ENCODE measurements at regions not wholly inside any gene's neighbourhood (a gene's known extent, or its start where the extent isn't known, plus 50 kb on each side); places are given as distances from the start of the nearest gene placed in this dataset.

DNA sequence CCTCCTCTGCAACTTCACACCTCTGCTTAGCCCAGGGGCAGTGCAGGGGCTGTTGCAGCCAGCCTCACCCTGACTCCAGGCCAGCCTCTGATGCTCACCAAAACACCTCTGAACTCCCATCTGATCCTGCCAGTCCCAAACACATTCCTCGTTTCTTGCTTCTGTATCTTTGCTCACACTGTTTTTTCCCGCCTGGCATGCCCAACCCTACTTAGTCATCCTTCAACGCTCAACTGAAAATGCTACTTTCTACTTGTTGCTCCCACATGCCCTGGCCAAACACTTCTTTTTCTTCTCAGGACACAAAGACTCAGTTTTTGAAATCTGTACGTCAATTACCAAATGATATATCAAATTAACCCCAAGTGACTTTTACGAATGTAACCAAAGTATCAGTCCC lies 140.8 kb upstream of the ZBED5 start:
- H2AFZ ChIP-seq: no peak overlapping the region
- no peak overlapping the region for H3K9ac ChIP-seq
- no peaks in the 10 kb centered on the region for H3K36me3 ChIP-seq (ENCODE audit: control insufficient read depth, insufficient read depth, low read length)
- H3K4me2 ChIP-seq (ENCODE audit: low read length): no peak overlapping the region
- no peaks in the 10 kb centered on the region for H3K27me3 ChIP-seq (ENCODE audit: control insufficient read depth, insufficient read depth, low read length)
- no peaks in the 10 kb centered on the region for H3K9me3 ChIP-seq (ENCODE audit: control insufficient read depth, low read length)
- H3K79me2 ChIP-seq: no peaks in the 10 kb centered on the region
- no peak overlapping the region for H3K4me3 ChIP-seq (ENCODE audit: low read depth, low read length)
- no peak for TF ChIP-seq CTCF (IDR thresholded peaks at IDR 0.05)
- H3K4me1 ChIP-seq: peaks cover 11% of the 10 kb centered on the region
- no peak overlapping the region for H3K27ac ChIP-seq

- Histone ChIP-seq H3K27me3 (ENCODE audit: control insufficient read depth, insufficient read depth, low read length) (no peaks in the 10 kb centered on the region), H3K9ac (no peak overlapping the region), H3K9me3 (ENCODE audit: control insufficient read depth, low read length) (no peaks in the 10 kb centered on the region), H3K27ac (no peak overlapping the region), H3K79me2 (no peaks in the 10 kb centered on the region), H3K4me2 (ENCODE audit: low read length) (no peak overlapping the region), H2AFZ (no peak overlapping the region), H3K36me3 (ENCODE audit: control insufficient read depth, insufficient read depth, low read length) (no peaks in the 10 kb centered on the region), H3K4me3 (ENCODE audit: low read depth, low read length) (no peak overlapping the region), H3K4me1 (peaks cover 11% of the 10 kb centered on the region)
- TF ChIP-seq CTCF (IDR thresholded peaks at IDR 0.05): no peak
Observed at GRCh38 chr11:10996678-10997077, 138.8 kb upstream of the ZBED5 start.

DNA sequence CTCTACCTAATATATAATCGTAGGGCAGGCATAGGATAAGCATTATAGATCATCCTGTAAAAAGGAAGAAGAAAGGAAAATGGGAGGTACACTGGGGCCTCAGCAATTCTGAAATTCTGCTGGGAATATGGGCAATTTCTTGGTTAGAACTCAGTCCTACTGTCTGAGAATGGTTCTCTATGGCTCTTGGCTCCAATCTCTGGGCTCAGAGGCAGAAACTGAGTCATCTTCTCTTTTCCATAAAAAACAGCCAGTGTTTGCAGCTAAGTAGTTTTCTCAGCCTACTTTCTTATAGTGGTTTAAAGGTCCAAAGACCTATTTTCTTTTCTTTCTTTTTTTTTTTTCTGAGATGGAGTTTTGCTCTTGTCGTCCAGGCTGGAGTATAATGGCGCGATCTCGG lies 135.8 kb upstream of the ZBED5 start:
- no peaks in the 10 kb centered on the region for H3K79me2 ChIP-seq
- H3K4me3 ChIP-seq (ENCODE audit: low read depth, low read length): no peak overlapping the region
- no peak overlapping the region for H2AFZ ChIP-seq
- no peaks in the 10 kb centered on the region for H3K4me1 ChIP-seq
- no peak overlapping the region for H3K4me2 ChIP-seq (ENCODE audit: low read length)
- no peaks in the 10 kb centered on the region for H3K36me3 ChIP-seq (ENCODE audit: control insufficient read depth, insufficient read depth, low read length)
- no peaks in the 10 kb centered on the region for H3K9me3 ChIP-seq (ENCODE audit: control insufficient read depth, low read length)
- no peaks in the 10 kb centered on the region for H3K27me3 ChIP-seq (ENCODE audit: control insufficient read depth, insufficient read depth, low read length)
- H3K9ac ChIP-seq: no peak overlapping the region
- no peak overlapping the region for H3K27ac ChIP-seq
- TF ChIP-seq CTCF (IDR thresholded peaks at IDR 0.05): no peak

GRCh38 chr11:10993186-10993585 lies 135.3 kb upstream of the ZBED5 start:
- Histone ChIP-seq H3K4me1 (no peaks in the 10 kb centered on the region), H3K79me2 (no peaks in the 10 kb centered on the region), H3K27me3 (ENCODE audit: control insufficient read depth, insufficient read depth, low read length) (no peaks in the 10 kb centered on the region), H3K36me3 (ENCODE audit: control insufficient read depth, insufficient read depth, low read length) (no peaks in the 10 kb centered on the region), H2AFZ (no peak overlapping the region), H3K27ac (no peak overlapping the region), H3K4me2 (ENCODE audit: low read length) (no peak overlapping the region), H3K9ac (no peak overlapping the region), H3K4me3 (ENCODE audit: low read depth, low read length) (no peak overlapping the region), H3K9me3 (ENCODE audit: control insufficient read depth, low read length) (no peaks in the 10 kb centered on the region)
- no peak for TF ChIP-seq CTCF (IDR thresholded peaks at IDR 0.05)

- Histone ChIP-seq H3K4me1 (no peaks in the 10 kb centered on the region), H3K27me3 (ENCODE audit: control insufficient read depth, insufficient read depth, low read length) (no peaks in the 10 kb centered on the region), H2AFZ (no peak overlapping the region), H3K4me3 (ENCODE audit: low read depth, low read length) (no peak overlapping the region), H3K36me3 (ENCODE audit: control insufficient read depth, insufficient read depth, low read length) (no peaks in the 10 kb centered on the region), H3K4me2 (ENCODE audit: low read length) (no peak overlapping the region), H3K79me2 (no peaks in the 10 kb centered on the region), H3K9ac (no peak overlapping the region), H3K9me3 (ENCODE audit: control insufficient read depth, low read length) (no peaks in the 10 kb centered on the region), H3K27ac (no peak overlapping the region)
- TF ChIP-seq CTCF (IDR thresholded peaks at IDR 0.05): no peak
Observed at GRCh38 chr11:10991393-10991792, 133.5 kb upstream of the ZBED5 start.
